SK-N-SH (cell line): ENCODE measurements at regions not wholly inside any gene's neighbourhood (a gene's known extent, or its start where the extent isn't known, plus 50 kb on each side); places are given as distances from the start of the nearest gene placed in this dataset.

Experiments used
- CTCF ChIA-PET: fragments of 300-600, 350-600 bp; formaldehyde crosslinking; extraction: SDS; loops from one replicate; lab custom pipeline; 2021; lab: Yijun Ruan, JAX
- POLR2A ChIA-PET: fragments of 350-600 bp; sonication (Branson Sonifier 250); formaldehyde crosslinking; extraction: SDS; loops from one replicate; lab custom pipeline; 2020; ENCODE audit warnings: antibody characterized with exemption, inconsistent platforms; lab: Yijun Ruan, JAX
- DNase-seq: peaks from one replicate; pipeline ENCODE4 v3.0.0; 2012
- H2AFZ ChIP-seq: fragments of 200-600 bp; sonication (generic); 2 replicates; pipeline ENCODE4 v1.8.1; 2016; ENCODE audit warnings: antibody characterized with exemption, mild to moderate bottlenecking, low read depth
- H3F3A ChIP-seq: fragments of 200-600 bp; sonication (generic); replicated peaks from 2 replicates; pipeline ENCODE3; 2016; ENCODE audit warnings: antibody characterized with exemption, mild to moderate bottlenecking; ENCODE audit not compliant: insufficient read depth
- H3K27ac ChIP-seq, 2 experiments: fragments of 200-500 bp in 1 of 2; fragments of 200-600 bp in 1 of 2; sonication (Bioruptor generic) in 1 of 2; sonication (generic), shearing (Covaris generic) in 1 of 2; 2 replicates each; pipeline versions ENCODE4 v1.5.1 to v1.6.1; 2014 to 2016; ENCODE audit warnings: low read depth in 2 of 2, inconsistent platforms in 1 of 2, low read length in 1 of 2, mild to moderate bottlenecking in 1 of 2, mixed read lengths in 1 of 2
- H3K27me3 ChIP-seq: fragments of 200-600 bp; sonication (generic), shearing (Covaris generic); 2 replicates; pipeline ENCODE4 v1.6.1; 2016; ENCODE audit warnings: mixed run types; ENCODE audit not compliant: insufficient read depth
- H3K36me3 ChIP-seq, 2 experiments: fragments of 200-500 bp in 1 of 2; fragments of 200-600 bp in 1 of 2; sonication (Bioruptor generic) in 1 of 2; sonication (generic) in 1 of 2; replicated peaks in 1 of 2; 2 replicates each; pipeline versions ENCODE3 to v1.5.1; 2014 to 2016; ENCODE audit warnings: low read length in 1 of 2, mild to moderate bottlenecking in 1 of 2; ENCODE audit not compliant: insufficient read depth in 2 of 2, control insufficient read depth in 1 of 2
- H3K4me1 ChIP-seq, 2 experiments: fragments of 200-500 bp in 1 of 2; fragments of 200-600 bp in 1 of 2; sonication (Bioruptor generic) in 1 of 2; sonication (generic), shearing (Covaris generic) in 1 of 2; 2 replicates each; pipeline versions ENCODE4 v1.5.1 to v1.6.1; 2014 to 2016; ENCODE audit warnings: low read depth in 1 of 2, low read length in 1 of 2, mixed run types in 1 of 2; ENCODE audit not compliant: insufficient read depth in 2 of 2, control insufficient read depth in 1 of 2
- H3K4me2 ChIP-seq: fragments of 200-600 bp; sonication (generic), shearing (Covaris generic); 2 replicates; pipeline ENCODE4 v1.6.1; 2017; ENCODE audit warnings: mixed run types
- H3K4me3 ChIP-seq, 2 experiments: fragments of 200-500 bp in 1 of 2; fragments of 200-600 bp in 1 of 2; sonication (Bioruptor generic) in 1 of 2; sonication (generic), shearing (Covaris generic) in 1 of 2; 2 replicates each; pipeline versions ENCODE4 v1.5.1 to v1.8.1; 2014 to 2016; ENCODE audit warnings: low read depth in 2 of 2, inconsistent platforms in 1 of 2, low read length in 1 of 2, mild to moderate bottlenecking in 1 of 2, mixed read lengths in 1 of 2, moderate library complexity in 1 of 2
- H3K79me2 ChIP-seq: fragments of 200-600 bp; sonication (generic); 2 replicates; pipeline ENCODE4 v1.8.1; 2017; ENCODE audit warnings: mild to moderate bottlenecking; ENCODE audit not compliant: insufficient read depth
- H3K9ac ChIP-seq: fragments of 200-600 bp; sonication (generic); 2 replicates; pipeline ENCODE4 v1.6.1; 2017; ENCODE audit warnings: mixed run types
- H3K9me2 ChIP-seq: fragments of 200-600 bp; sonication (generic); 2 replicates; pipeline ENCODE4 v1.6.1; 2017; ENCODE audit warnings: mixed run types
- H3K9me3 ChIP-seq: fragments of 200-600 bp; sonication (generic); 2 replicates; pipeline ENCODE4 v1.6.1; 2017; ENCODE audit warnings: mixed run types, mild to moderate bottlenecking, moderate library complexity
- H4K20me1 ChIP-seq: fragments of 200-600 bp; sonication (generic); 2 replicates; pipeline ENCODE4 v1.6.1; 2017; ENCODE audit warnings: mild to moderate bottlenecking, mixed run types; ENCODE audit not compliant: insufficient read depth
- CHD2 ChIP-seq: fragments of 150-350 bp; IDR thresholded peaks from 2 replicates; pipeline ENCODE4 v1.6.1; 2018; ENCODE audit warnings: low read length; ENCODE audit not compliant: partially characterized antibody
- EP300 ChIP-seq, 2 experiments: IDR thresholded peaks; 2 replicates each; pipeline versions ENCODE4 v1.4.0 to v1.6.1; 2012; ENCODE audit warnings: borderline replicate concordance in 1 of 2, low read depth in 1 of 2, low read length in 1 of 2
- EZH2phosphoT487 ChIP-seq: fragments of 200-600 bp; sonication (generic); IDR thresholded peaks from 2 replicates; pipeline ENCODE4 v1.6.1; 2017; ENCODE audit warnings: low read depth, mixed run types, mild to moderate bottlenecking, antibody characterized with exemption, moderate library complexity, borderline replicate concordance
- FOSL2 ChIP-seq: IDR thresholded peaks from 2 replicates; pipeline ENCODE4 v1.4.0; 2012; ENCODE audit warnings: low read depth, mild to moderate bottlenecking, moderate library complexity, borderline replicate concordance
- FOXJ3 ChIP-seq: sonication (generic); formaldehyde crosslinking; IDR thresholded peaks from 2 replicates; pipeline ENCODE4 v1.5.1; 2020; ENCODE audit warnings: mild to moderate bottlenecking, missing genetic modification reagents
- JUND ChIP-seq: IDR thresholded peaks from 2 replicates; pipeline ENCODE4 v1.4.0; 2012
- MEF2A ChIP-seq: IDR thresholded peaks from 2 replicates; pipeline ENCODE4 v1.4.0; 2012; ENCODE audit warnings: low read depth, borderline replicate concordance
- NFIC ChIP-seq: IDR thresholded peaks from 2 replicates; pipeline ENCODE4 v1.4.0; 2012; ENCODE audit warnings: borderline replicate concordance
- NRF1 ChIP-seq: IDR thresholded peaks from 2 replicates; pipeline ENCODE4 v1.6.1; 2012; ENCODE audit warnings: low read depth, mild to moderate bottlenecking, low read length
- PBX3 ChIP-seq: IDR thresholded peaks from 2 replicates; pipeline ENCODE4; 2012
- RAD21 ChIP-seq: IDR thresholded peaks from 2 replicates; pipeline ENCODE4 v1.6.1; 2012; ENCODE audit warnings: mild to moderate bottlenecking, low read length
- REST ChIP-seq: IDR thresholded peaks from 2 replicates; pipeline ENCODE4 v1.6.1; 2012; ENCODE audit warnings: mild to moderate bottlenecking, low read depth, low read length, moderate library complexity
- RXRA ChIP-seq: IDR thresholded peaks from 2 replicates; pipeline ENCODE4 v1.4.0; 2012; ENCODE audit warnings: low read depth, mild to moderate bottlenecking, borderline replicate concordance
- SIN3A ChIP-seq: IDR thresholded peaks from 2 replicates; pipeline ENCODE4 v1.6.1; 2012; ENCODE audit warnings: low read depth, mild to moderate bottlenecking, low read length, moderate library complexity, borderline replicate concordance
- SMC3 ChIP-seq: IDR thresholded peaks from 2 replicates; pipeline ENCODE4 v1.6.1; 2012; ENCODE audit warnings: low read depth, low read length, improper control_type of control experiment
- TAF1 ChIP-seq: IDR thresholded peaks from 2 replicates; pipeline ENCODE4 v1.6.1; 2012; ENCODE audit warnings: low read depth, mild to moderate bottlenecking, low read length, moderate library complexity, borderline replicate concordance
- TEAD4 ChIP-seq: IDR thresholded peaks from 2 replicates; pipeline ENCODE4 v1.4.0; 2012; ENCODE audit warnings: mild to moderate bottlenecking, borderline replicate concordance; ENCODE audit not compliant: insufficient read depth
- YY1 ChIP-seq: IDR thresholded peaks from 2 replicates; pipeline ENCODE4 v1.4.0; 2012; ENCODE audit warnings: low read depth, mild to moderate bottlenecking
- ZBTB33 ChIP-seq: IDR thresholded peaks from 2 replicates; pipeline ENCODE4 v1.4.0; 2012; ENCODE audit warnings: low read depth, borderline replicate concordance
- WGBS: methylation state at CpG from one replicate; pipeline ENCODE4 v1.1.6; 2017; ENCODE audit warnings: low lambda C conversion rate; 5-methylcytosine and 5-hydroxymethylcytosine counted together

GRCh38 chr16:87186446-87186845 lies 130.7 kb downstream of the C16orf95 start:
- TF ChIP-seq ZBTB33 (no peak), JUND (no peak), YY1 (no peak), NFIC (no peak), TEAD4 (no peak), SIN3A (no peak), MEF2A (no peak), NRF1 (no peak), RAD21 (no peak), REST (no peak), SMC3 (no peak)
- Histone ChIP-seq H2AFZ (no peak overlapping the region), H3K4me2 (no peak overlapping the region), H3K9ac (no peak overlapping the region), H3K9me3 (no peaks in the 10 kb centered on the region), H4K20me1 (no peaks in the 10 kb centered on the region), H3K9me2 (no peaks in the 10 kb centered on the region), H3K36me3 (no peaks in the 10 kb centered on the region), H3K4me3 (no peak overlapping the region), H3K4me1 (no peaks in the 10 kb centered on the region), H3K27ac (no peak overlapping the region), H3F3A (peaks cover 10% of the 10 kb centered on the region), H3K79me2 (no peaks in the 10 kb centered on the region), H3K27me3 (peaks cover 10% of the 10 kb centered on the region; the same call in 1 of the 2 replicates)
- POLR2A ChIA-PET, result no interaction called here
- CTCF ChIA-PET, result no interaction called here
- DNase-seq, result no peak
- WGBS, result 79% methylated on average over 15 of the region's 17 CpGs

- Histone ChIP-seq H3K79me2 (no peaks in the 10 kb centered on the region), H3K4me2 (no peak overlapping the region), H3K9me2 (no peaks in the 10 kb centered on the region), H3K4me1 (no peaks in the 10 kb centered on the region), H3K9ac (no peak overlapping the region), H3K27me3 (peaks cover 10% of the 10 kb centered on the region; the same call in 1 of the 2 replicates), H3K9me3 (no peaks in the 10 kb centered on the region), H3K4me3 (no peak overlapping the region), H3K36me3 (no peaks in the 10 kb centered on the region), H2AFZ (no peak overlapping the region), H4K20me1 (no peaks in the 10 kb centered on the region), H3F3A (peaks cover 10% of the 10 kb centered on the region), H3K27ac (no peak overlapping the region)
- WGBS, result 46% methylated on average over 11 of the region's 11 CpGs
- DNase-seq, result no peak
- ChIA-PET CTCF (no interaction called here), POLR2A (no interaction called here)
- TF ChIP-seq NFIC (no peak), ZBTB33 (no peak), EZH2phosphoT487 (no peak), CHD2 (no peak), RXRA (no peak), FOSL2 (no peak), FOXJ3 (CRISPR knock-in tag) (no peak), JUND (no peak), EP300 (IDR thresholded peaks at IDR 0.05; ENCODE audit: borderline replicate concordance in 1 of 2, low read depth in 1 of 2, low read length in 1 of 2) (no peak), PBX3 (no peak), TAF1 (no peak)
These were observed 130.2 kb downstream of the C16orf95 start for GRCh38 chr16:87186876-87187533.
